ENCODE measurements at regions not wholly inside any gene's neighbourhood (a gene's known extent, or its start where the extent isn't known, plus 50 kb on each side); places are given as distances from the start of the nearest gene placed in this dataset.

DNA sequence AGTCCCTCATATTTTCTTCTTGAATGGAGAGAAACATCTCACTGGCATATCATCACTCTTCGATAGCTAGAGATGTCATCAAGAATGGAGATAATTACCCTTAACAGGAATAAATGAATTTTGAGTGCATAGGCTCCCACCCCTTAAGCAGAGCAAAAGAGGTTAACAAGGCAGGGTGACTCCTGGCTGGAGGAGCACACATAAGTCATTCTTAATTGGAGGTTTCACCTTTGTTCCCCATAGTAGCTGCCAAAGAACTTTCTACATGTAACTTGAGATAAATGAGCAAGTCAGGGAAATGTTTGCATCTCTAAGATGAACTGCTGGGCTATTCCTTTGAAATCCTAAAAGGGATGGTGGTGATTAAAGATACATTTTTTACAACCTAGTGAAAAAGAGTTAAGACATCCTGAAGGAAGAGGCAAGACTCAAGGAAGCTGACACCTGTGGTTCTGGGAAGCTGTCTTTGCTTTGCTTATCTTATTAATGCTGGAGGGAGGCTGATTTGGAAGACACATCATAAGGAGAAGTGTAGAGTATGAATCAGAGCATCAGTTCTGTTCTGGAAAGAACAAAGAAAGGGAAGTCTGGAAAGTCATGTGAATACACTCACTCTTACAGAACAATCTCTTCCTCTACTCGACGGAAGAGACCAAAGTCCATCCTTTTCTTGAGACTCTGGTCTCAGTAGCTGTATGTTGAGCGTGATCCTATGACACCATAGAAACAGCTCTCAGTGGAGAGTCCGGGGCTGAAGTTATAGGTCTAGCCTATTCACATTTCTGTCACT is 326.3 kb downstream of the OSTF1 start:
- DNase-seq (ENCODE audit: low read depth in 2 of 2) = no peak

DNA sequence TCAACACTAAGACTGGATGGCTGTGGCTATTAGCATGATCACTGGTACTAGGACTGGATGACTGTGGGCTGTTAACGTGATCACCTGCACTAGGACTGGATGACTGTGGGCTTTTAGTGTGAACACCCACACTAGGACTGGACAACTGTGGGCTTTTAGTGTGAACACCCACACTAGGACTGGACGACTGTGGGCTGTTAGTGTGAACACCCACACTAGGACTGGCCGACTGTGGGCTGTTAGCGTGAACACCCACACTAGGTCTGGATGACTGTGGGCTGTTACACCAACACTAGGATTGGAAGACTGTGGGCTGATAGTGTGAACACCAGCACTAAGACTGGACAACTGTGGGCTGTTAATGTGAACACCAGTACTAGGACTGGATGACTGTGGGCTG is 329.2 kb downstream of the OSTF1 start:
- no peak for DNase-seq (ENCODE audit: low read depth in 2 of 2)

DNA sequence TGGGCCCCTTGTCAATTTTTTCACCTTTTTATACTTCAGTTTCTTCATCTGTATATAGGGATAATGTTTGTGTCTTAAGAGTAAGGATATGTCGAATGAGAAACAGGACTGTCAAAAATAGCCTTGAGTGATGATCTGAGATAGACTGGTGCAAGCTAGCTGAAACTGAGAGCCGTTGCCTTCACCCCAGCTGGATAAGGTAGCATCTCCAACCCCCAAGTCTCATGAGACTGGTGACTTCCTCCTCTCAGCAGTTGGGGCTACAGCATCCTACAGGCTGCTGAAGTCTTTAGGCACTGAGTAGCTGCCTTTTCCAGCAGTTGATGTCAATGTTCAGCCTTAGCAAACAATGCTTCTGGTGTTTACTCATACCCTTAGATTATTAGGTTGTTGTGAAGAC is 330.2 kb downstream of the OSTF1 start:
- no peak for DNase-seq (ENCODE audit: low read depth in 2 of 2)

DNA sequence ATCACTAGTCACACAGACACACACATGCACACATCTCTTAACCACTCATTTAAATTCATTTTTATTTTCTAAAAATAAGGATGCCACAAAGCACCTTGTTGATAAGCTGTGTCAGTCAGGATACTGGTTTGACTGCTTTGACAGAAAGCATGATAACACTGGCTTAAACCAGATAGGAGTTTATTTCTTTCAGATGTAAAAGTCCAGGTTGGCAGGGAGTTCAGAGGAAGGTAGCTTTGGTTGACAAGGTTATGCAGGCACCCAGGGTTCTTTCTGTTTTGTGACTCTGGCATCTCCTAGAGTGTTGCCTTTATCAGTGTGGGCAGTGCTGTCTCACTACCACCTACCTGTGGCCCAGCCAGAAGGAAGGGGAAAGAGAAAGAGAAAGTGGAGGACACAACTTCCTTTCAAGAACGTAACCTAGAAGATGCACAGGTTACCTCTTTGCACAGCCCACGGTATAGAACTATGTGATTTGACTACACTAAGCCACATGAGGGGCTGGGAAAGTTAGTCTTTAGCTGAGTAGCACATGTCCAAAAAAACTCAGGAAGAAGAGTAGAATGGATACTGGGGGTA is 334.7 kb downstream of the OSTF1 start:
- no peak for DNase-seq (ENCODE audit: low read depth in 2 of 2)

DNA sequence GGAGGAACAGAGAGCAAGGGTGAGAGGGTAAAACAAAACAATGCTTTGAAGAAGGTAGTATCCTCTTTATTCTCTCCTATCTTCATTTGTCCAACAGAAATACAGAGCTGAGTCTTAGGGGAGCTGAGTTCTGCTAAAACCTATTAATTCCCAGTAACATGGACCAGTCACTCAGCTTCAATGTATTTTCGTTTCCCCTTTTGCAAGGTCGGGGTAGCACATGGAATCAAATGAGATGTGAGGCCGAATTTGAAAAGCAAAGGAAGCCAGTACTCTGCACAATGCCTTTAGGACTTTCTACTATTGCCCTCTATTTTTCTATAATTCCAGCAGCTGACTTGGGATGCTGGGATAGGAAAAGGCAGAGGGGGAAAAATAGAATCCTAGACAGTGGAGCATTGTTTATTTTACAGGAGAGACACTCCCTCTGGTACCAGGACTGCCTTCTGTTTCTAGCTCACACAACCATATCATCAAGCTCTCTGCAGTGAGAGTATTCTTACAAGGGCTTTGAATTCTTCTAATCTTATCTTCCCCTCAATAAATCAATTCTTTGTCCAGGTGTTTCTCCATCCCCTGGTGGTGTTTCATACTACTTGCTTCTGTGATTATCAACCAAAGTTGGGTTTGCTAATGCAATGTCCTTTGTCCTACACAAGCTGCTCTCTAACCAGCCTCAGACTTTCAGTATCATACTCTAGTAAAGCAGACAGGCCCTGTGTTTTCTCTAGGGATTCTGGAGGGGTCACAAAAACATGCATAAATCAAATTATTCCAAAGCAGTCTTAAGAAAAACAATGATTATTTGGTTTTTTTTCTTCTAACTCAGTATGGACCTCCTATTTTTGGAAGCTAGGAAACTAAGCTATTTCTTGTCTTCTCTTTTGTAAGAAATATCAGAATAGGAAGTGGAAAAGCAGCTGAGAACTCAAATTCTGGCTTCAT is 341.5 kb downstream of the OSTF1 start:
- no peak for DNase-seq (ENCODE audit: low read depth in 2 of 2)

DNA sequence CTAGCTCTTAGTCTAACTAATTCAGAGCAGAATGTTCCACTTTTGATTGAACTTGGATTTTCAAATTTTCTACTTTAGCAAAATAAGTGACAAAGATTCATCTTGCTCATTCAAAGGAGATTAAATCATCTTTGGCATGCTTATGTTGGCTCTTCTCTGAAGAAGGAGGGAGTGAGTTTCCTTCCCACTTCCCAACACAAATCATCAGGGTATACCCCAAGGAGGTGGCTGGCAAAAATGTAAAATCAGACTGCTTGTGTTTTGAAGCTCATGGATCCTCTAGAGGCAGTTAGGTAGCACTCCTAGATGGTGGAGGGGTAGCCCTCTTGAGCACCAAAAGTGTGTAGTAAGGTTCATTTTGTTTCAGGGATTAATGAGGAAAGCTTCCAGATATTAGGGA is 343.1 kb downstream of the OSTF1 start:
- no peak for DNase-seq (ENCODE audit: low read depth in 2 of 2)

DNA sequence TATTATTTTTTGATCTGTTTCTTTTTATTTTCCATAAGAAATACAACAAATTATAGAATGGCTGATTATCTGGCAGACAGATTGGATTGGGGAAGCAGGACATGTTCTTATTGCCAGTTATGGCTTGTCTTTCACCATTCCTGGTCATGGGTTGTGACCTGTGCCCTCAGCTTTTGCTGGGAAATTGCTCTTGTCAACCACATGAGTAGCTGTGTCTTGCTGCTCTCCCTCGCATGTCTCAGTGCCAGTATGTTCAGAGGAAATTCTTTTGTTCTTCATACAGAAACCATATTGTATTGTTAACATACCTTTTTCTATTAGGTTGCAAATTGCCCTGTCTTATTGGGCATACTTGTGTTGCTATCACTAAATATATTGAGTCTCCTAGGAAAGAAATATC is 344.1 kb downstream of the OSTF1 start:
- no peak for DNase-seq (ENCODE audit: low read depth in 2 of 2)

DNA sequence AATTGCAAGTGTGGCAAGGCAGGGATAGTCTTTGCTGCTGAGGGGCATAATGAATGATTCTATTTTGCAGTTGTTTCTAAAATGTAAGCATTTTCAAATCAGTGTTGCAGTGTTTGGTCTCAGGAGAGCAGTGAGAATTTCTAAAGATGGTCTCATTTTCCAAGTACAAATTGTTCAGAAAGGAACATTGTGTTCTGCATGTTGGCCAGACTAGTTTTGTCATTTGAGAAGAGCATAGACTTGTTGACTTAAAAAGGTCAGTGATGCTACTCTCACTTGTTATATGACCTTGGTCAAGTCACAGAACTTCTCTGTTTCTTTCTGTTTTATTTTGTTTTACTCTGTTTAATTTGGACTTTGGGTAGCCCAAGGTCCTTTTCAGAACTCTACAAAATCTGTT is 344.6 kb downstream of the OSTF1 start:
- no peak for DNase-seq (ENCODE audit: low read depth in 2 of 2)

DNA sequence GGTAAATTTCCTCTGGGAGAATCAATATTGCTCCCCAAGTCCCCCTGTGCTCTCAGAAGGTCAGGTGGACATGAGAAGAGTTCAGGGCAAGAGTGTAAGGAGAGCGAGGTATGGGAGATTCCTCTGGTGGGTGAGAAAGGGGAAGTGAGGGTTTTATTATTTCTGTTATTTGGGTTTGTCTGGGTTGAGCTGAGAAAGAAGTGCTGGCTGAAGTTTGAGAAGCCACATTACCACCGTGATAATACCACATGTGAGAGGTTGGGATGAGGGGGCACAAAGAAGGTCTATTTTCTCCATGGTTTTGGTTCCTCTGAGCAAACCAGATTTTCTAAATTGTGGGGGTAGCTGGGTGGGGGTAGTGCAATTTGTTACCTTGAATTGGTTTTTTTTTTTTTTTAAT is 350.4 kb downstream of the OSTF1 start:
- no peak for DNase-seq (ENCODE audit: low read depth in 2 of 2)

DNA sequence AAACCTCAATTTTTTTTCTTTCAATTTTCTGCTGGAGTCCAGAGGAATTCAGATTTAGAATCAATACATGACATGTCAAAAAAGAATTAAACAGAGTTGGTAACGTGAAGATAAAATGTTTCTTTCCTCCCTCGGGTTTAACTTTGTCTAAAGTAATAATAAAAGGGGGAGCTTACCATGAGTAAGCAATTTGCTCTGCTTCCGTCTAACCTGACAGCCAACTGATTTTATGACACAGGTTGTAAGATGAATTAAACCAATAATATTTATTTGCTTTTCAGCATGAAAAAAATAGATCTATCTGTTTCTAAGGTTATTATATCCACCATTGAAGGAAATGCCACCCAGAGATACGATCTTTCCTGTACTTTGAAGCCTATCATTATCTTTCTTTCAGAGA is 352.6 kb downstream of the OSTF1 start:
- DNase-seq (ENCODE audit: low read depth in 2 of 2) = no peak

DNA sequence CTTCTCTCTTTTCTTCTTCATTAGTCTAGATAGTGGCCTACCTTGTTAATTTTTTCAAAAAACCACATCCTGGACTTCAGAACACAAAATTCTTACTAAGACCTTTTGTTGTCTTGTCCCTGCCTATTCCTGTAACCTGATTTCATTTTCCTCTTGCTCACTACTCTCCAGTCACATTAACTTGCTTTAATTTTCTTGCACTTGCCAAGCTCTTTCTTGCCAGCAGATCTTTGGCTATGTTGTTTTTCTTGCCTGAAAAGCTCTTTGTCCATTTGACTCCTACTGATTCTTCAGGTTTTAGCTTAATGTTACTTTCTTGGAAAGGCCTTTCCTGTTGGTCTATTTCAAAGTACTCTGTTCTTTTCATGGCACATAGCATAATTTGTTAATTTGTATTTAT is 356.8 kb downstream of the OSTF1 start:
- DNase-seq (ENCODE audit: low read depth in 2 of 2) = no peak

DNA sequence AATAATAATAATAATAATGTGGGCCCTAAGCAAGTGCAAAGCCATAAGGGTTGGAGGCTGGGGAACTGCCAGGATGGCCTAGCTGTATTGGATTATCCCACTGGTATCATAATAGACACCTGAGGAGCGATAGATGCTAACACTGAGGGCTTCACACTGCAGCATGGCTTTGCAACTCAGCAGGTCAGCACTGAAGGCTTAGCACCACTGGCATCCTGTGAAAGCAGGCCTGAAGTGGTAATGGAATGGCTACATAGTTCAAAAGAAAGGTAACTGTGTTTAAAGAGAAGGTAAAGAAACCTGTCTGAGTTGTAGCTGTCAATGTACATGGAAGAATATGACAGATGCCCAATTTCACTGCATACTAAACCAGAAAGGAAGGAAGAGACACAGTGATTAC is 359.0 kb downstream of the OSTF1 start:
- DNase-seq (ENCODE audit: low read depth in 2 of 2) = no peak

DNA sequence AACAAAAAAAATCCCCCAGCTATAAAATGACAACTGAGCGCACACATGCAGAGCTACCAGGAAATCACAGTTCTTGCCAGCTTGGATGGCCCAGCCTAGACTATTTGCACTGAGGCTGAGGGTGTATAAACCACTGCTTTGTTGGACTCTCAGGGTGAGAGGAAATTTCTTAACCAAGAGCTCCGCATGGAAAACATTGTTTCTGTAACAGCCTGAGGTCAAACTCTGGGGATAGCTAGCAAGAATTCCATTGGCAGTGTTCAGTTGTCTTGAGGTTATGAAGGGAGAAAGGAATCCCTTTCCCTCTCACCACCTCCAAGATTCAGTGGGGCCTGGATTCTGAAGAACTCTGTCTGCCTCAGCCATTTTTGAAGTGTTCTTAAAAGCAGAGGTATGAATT is 360.0 kb downstream of the OSTF1 start:
- no peak for DNase-seq (ENCODE audit: low read depth in 2 of 2)

DNA sequence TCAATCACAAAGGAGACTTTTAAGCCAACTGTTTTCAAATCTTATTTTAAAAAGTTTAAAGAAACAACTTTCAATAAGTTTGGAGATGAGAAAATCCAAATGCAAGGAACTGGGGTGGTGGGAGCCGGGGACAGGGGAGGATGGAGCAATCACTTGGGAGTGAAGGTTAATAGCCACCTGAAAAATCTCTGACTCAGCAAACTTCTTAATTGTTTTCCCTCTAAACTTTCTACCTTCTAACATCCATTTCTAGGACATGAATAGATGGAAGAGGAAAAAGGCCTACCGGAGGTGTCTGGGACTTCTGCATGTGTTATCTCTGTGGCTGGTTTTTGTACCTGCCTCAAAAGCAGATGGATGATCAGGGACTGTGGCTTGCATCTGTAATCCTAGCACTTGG is 360.6 kb downstream of the OSTF1 start:
- no peak for DNase-seq (ENCODE audit: low read depth in 2 of 2)

DNA sequence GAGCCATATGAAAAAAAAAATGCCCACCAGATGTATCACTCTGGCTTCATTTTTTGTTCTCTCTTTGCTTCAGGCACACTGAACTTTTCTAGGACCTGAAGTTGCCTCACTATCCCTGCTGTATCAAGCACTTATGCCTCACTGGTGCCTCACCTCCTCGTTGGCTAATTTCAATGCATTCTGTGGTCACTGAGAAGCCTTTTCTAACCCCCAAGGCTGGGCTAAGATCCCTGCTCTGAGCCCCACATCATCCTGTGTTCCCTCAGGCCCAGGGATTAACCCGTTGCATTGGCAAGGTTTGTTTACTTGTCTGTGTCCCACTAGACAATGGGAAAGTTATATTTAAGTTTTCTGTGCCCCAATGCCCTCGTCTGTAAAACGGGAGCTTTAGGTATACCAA is 362.7 kb downstream of the OSTF1 start:
- no peak for DNase-seq (ENCODE audit: low read depth in 2 of 2)

DNA sequence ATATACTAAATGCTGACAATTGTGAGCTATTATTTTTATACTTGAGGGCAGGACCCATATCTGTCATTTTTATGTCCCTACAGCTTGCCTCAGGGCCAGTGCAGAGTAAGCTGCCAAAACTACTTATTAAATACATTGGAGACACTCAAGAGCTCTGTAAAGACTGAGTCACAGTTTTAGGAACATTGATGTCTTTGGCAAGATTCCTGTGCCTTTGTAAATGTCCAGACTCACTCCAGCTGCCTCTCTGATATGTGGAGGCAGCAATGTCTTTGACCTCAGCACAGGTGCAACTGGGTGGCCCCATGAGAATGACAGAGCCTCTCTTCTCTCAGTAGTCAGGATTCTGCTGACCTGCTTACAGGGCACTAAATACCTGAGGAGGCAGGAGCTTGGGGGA is 363.2 kb downstream of the OSTF1 start:
- no peak for DNase-seq (ENCODE audit: low read depth in 2 of 2)

DNA sequence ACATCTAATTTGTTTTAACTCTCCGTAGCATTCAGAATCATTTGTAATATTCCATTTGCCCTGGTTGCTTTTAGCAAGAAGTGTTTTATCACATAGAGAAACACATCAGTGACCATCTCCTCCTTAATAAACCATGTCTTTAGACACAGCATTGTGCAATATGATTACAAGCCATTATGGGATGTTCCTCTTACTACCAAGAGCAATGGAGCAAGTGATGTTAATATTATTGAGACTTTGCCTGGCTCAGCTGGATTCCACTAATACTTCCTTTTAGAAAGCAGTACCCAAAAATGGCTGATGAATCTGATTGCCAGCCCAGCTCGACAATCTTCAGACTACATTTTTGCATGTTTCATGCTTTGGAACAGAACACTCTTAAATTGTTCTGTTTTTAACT is 364.2 kb downstream of the OSTF1 start:
- no peak for DNase-seq (ENCODE audit: low read depth in 2 of 2)

DNA sequence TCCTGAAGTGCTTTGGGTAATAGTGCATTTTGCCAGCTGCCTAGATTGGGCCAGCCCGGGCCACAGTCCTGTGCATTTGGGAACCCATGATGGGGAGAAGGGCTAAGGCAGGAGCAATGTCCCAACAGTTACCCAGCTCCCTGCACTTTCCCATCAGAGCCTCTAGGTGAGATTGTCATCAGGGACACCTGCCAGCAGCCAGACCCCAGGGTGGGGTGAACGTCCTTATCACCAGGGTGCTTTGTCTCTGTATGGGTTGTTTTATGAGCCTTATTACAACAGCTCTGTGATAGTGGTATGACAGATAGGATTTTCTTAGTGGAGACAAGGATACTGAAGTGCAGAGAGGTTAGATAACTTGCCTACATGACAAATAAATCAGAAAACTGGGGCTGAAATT is 365.7 kb downstream of the OSTF1 start:
- DNase-seq (ENCODE audit: low read depth in 2 of 2) = no peak

DNA sequence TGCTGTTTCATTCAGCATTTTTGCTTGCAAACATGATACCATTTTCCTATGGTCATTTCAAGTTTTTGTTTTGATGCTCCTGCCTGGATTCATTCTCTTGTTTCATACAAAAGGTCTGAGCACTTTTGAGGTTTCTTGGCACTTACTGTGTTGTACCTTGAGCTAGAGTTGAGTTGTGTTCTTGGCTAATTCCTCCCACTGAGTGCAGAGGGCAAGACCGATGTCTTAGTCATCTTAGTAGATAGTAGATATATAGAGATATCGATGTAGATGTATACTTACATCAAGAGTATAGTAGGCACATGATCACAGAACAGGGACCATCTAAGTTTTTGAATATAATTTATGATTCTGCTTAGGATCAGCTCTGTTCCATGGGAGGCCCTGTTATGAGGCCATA is 366.6 kb downstream of the OSTF1 start:
- DNase-seq (ENCODE audit: low read depth in 2 of 2) = no peak

DNA sequence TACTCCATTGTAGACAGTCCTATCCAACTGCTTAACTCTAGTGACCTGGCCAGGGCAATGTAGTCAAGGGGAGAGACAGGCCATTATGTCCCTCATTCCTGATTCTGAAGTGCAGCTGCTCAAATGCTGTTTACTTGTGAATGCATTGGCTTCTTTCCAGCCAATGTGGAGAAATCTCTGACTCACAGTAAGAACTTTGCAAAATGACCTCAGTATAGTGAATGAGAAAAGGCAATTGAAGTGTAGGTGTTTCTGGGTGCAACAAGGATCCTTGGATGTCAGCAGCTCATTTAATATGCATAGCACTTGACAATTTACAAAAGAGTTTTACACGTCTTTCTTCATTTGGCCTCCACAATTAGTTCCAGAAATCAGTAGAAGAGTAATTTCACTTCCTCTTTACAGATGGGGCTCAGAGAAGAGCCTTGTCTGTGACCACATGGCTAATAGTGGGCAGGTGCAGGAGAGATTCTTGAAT is 367.2 kb downstream of the OSTF1 start:
- DNase-seq (ENCODE audit: low read depth in 2 of 2) = no peak

DNA sequence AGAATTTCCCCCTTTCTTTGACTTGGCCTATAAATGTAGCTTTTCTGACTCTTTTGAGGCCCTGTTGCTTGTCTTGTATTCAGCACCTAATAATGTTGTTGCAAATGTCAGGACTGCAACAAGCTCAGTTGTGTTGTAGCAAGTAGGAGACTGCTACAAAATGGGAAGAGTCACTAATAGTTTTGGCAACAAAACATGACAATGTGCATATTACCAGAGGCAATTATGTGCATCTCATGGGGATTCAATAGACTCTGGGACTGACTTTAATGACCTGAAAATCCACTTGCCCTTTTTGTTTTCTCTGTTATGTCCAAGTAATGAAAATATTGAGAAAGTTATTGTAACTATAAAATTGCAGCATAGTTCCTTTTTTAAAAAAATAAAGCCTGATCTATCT is 368.4 kb downstream of the OSTF1 start:
- no peak for DNase-seq (ENCODE audit: low read depth in 2 of 2)

DNA sequence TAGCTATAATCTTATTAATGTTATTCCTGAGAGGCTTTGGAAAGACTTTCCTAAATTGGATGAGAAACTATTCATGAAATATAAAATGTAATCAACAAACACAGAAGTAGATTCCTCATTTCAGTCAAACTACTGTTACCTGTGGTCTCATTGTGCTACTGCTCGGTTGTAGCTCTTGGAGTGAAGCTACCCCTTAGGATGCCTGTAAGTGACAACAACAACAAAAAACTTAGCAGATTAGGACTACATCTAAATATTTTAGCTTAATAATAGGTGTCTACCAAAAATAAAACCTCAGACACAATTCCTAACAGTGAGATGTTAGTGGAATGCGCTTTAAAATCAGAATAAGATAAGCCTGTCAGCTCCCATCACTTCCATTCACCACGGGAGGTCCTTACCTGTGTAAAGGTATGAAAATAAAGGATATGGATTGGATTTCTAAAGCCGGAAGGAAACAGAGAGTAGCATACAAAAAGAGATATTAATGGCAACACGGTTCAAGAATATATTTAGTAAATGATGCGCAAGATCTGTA is 369.2 kb downstream of the OSTF1 start:
- no peak for DNase-seq (ENCODE audit: low read depth in 2 of 2)
